ENCODE measurements at regions not wholly inside any gene's neighbourhood (a gene's known extent, or its start where the extent isn't known, plus 50 kb on each side); places are given as distances from the start of the nearest gene placed in this dataset.

- no peaks in the 10 kb centered on the region for H3K27me3 ChIP-seq (ENCODE audit: control insufficient read depth in 1 of 2, insufficient read depth in 2 of 2, low read length in 2 of 2)
- H3K9me3 ChIP-seq (ENCODE audit: control insufficient read depth in 1 of 2, low read length in 2 of 2), result no peaks in the 10 kb centered on the region
- peak overlapping the region in 1 of 2 donors; percentile 2 for H3K4me3 ChIP-seq (ENCODE audit: low read depth in 1 of 2, low read length in 2 of 2)
- H3K9ac ChIP-seq (ENCODE audit: low read depth in 1 of 2, low read length in 2 of 2), result no peak overlapping the region
- no peak overlapping the region for H3K27ac ChIP-seq (ENCODE audit: low read depth, low read length)
- peaks cover 26 to 29% of the 10 kb centered on the region in 2 donors for H3K4me1 ChIP-seq (ENCODE audit: control insufficient read depth in 1 of 2, insufficient read depth in 2 of 2, low read length in 2 of 2)
- no peaks in the 10 kb centered on the region for H3K36me3 ChIP-seq (ENCODE audit: control insufficient read depth in 1 of 2, insufficient read depth in 2 of 2, low read length in 2 of 2)
Measured at GRCh38 chr1:244346972-244347618, 104.6 kb downstream of the ADSS2 start.

DNA sequence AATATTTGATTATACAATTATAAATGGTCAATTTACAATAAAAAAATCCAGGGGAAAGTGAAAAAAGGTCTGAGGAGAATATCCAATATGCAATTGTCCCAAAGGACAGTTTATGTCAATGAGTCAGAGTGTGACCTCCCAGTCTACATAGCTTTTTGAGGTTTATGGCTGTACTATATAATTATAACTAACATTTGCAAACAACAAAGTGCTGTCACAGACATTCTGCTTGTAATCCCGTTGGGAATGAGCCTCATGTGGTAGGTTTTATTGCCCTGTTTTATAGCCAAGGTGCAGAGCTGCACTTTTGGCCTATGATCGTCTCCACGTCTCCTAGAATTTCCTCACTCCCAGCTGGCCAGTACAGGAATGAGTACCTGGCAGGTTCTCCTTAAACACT, 103.8 kb downstream of the ADSS2 start:
- H3K27ac ChIP-seq (ENCODE audit: low read depth, low read length), result no peak overlapping the region
- no peak overlapping the region for H3K9ac ChIP-seq (ENCODE audit: low read depth in 1 of 2, low read length in 2 of 2)
- H3K27me3 ChIP-seq (ENCODE audit: control insufficient read depth in 1 of 2, insufficient read depth in 2 of 2, low read length in 2 of 2), result no peaks in the 10 kb centered on the region
- no peaks in the 10 kb centered on the region for H3K36me3 ChIP-seq (ENCODE audit: control insufficient read depth in 1 of 2, insufficient read depth in 2 of 2, low read length in 2 of 2)
- H3K4me3 ChIP-seq (ENCODE audit: low read depth in 1 of 2, low read length in 2 of 2), result no peak overlapping the region
- H3K9me3 ChIP-seq (ENCODE audit: control insufficient read depth in 1 of 2, low read length in 2 of 2), result no peaks in the 10 kb centered on the region
- H3K4me1 ChIP-seq (ENCODE audit: control insufficient read depth in 1 of 2, insufficient read depth in 2 of 2, low read length in 2 of 2), result peaks cover 29 to 37% of the 10 kb centered on the region in 2 donors

GRCh38 chr1:244349103-244349531, 102.6 kb downstream of the ADSS2 start:
- no peak overlapping the region for H3K4me3 ChIP-seq (ENCODE audit: low read depth in 1 of 2, low read length in 2 of 2)
- no peaks in the 10 kb centered on the region for H3K36me3 ChIP-seq (ENCODE audit: control insufficient read depth in 1 of 2, insufficient read depth in 2 of 2, low read length in 2 of 2)
- H3K9me3 ChIP-seq (ENCODE audit: control insufficient read depth in 1 of 2, low read length in 2 of 2), result no peaks in the 10 kb centered on the region
- peaks cover 34 to 46% of the 10 kb centered on the region in 2 donors for H3K4me1 ChIP-seq (ENCODE audit: control insufficient read depth in 1 of 2, insufficient read depth in 2 of 2, low read length in 2 of 2)
- H3K27me3 ChIP-seq (ENCODE audit: control insufficient read depth in 1 of 2, insufficient read depth in 2 of 2, low read length in 2 of 2), result no peaks in the 10 kb centered on the region
- H3K9ac ChIP-seq (ENCODE audit: low read depth in 1 of 2, low read length in 2 of 2), result no peak overlapping the region
- H3K27ac ChIP-seq (ENCODE audit: low read depth, low read length), result no peak overlapping the region

DNA sequence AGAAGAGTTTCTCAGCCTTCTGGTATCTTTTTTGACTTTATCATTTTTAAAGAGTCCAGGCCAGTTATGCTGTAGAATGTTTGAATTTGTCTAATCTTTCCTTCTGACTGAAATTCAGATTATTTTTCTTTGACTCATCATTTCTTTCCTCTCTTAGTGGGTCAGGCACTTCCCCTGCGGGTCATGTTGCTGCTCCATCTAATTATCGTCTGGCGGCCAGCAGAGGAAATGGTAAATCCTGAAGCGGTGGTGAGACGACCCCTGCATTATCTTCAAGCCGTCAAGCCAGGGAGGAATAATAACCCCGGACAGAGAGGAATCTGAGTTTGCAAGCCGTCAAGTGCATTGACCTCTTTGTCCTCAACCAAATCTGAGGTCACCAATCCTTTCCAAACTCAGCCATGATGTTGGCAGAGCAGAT, 102.1 kb downstream of the ADSS2 start:
- Histone ChIP-seq H3K27me3 (ENCODE audit: control insufficient read depth in 1 of 2, insufficient read depth in 2 of 2, low read length in 2 of 2) (no peaks in the 10 kb centered on the region), H3K27ac (ENCODE audit: low read depth, low read length) (no peak overlapping the region), H3K9ac (ENCODE audit: low read depth in 1 of 2, low read length in 2 of 2) (no peak overlapping the region)

GRCh38 chr1:244350027-244350426, 101.7 kb downstream of the ADSS2 start:
- no peak overlapping the region for H3K27ac ChIP-seq (ENCODE audit: low read depth, low read length)

More for the DNA sequence above, 102.1 kb downstream of the ADSS2 start:
- Histone ChIP-seq H3K4me1 (ENCODE audit: control insufficient read depth in 1 of 2, insufficient read depth in 2 of 2, low read length in 2 of 2) (peaks cover 34 to 46% of the 10 kb centered on the region in 2 donors), H3K36me3 (ENCODE audit: control insufficient read depth in 1 of 2, insufficient read depth in 2 of 2, low read length in 2 of 2) (no peaks in the 10 kb centered on the region), H3K9me3 (ENCODE audit: control insufficient read depth in 1 of 2, low read length in 2 of 2) (no peaks in the 10 kb centered on the region), H3K4me3 (ENCODE audit: low read depth in 1 of 2, low read length in 2 of 2) (peak overlapping the region; percentile 24 to 25)

GRCh38 chr1:244352156-244352830, 99.4 kb downstream of the ADSS2 start:
- H3K36me3 ChIP-seq (ENCODE audit: control insufficient read depth in 1 of 2, insufficient read depth in 2 of 2, low read length in 2 of 2), result no peaks in the 10 kb centered on the region

More at GRCh38 chr1:244350027-244350426, 101.7 kb downstream of the ADSS2 start:
- H3K9me3 ChIP-seq (ENCODE audit: control insufficient read depth in 1 of 2, low read length in 2 of 2), result no peaks in the 10 kb centered on the region
- H3K9ac ChIP-seq (ENCODE audit: low read depth in 1 of 2, low read length in 2 of 2), result no peak overlapping the region
- no peaks in the 10 kb centered on the region for H3K27me3 ChIP-seq (ENCODE audit: control insufficient read depth in 1 of 2, insufficient read depth in 2 of 2, low read length in 2 of 2)
- H3K36me3 ChIP-seq (ENCODE audit: control insufficient read depth in 1 of 2, insufficient read depth in 2 of 2, low read length in 2 of 2), result no peaks in the 10 kb centered on the region
- peaks cover 34 to 46% of the 10 kb centered on the region in 2 donors for H3K4me1 ChIP-seq (ENCODE audit: control insufficient read depth in 1 of 2, insufficient read depth in 2 of 2, low read length in 2 of 2)
- H3K4me3 ChIP-seq (ENCODE audit: low read depth in 1 of 2, low read length in 2 of 2), result peak overlapping the region; percentile 24 to 25

DNA sequence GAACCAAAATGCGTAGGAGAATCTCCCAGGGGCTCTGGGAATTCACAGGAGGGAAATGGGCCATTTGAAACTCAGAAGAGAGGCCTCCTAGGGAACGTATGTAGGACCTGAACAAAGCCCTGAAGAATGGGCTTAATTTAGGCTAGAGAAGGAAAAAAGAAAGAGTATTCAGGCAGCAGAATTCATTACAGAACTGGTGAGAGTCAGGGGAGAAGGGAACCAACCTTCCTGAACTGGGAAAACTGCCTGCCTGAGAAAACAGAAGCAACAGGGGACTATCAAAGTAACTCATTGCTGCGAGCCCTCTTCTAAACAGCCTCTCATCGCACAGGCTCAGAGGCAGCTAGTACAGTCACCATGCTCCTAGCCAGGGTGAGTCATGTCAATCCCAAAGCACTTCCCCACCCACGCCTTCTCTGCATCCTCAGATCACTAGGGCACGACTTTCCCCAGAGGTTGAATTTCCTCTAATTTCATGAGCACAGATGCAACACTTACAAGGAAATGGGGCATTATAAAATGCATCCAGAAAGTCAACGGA, 98.1 kb downstream of the ADSS2 start:
- H3K9ac ChIP-seq (ENCODE audit: low read depth in 1 of 2, low read length in 2 of 2), result no peak overlapping the region
- H3K4me1 ChIP-seq (ENCODE audit: control insufficient read depth in 1 of 2, insufficient read depth in 2 of 2, low read length in 2 of 2), result peaks cover 25 to 33% of the 10 kb centered on the region in 2 donors
- H3K9me3 ChIP-seq (ENCODE audit: control insufficient read depth in 1 of 2, low read length in 2 of 2), result no peaks in the 10 kb centered on the region
- no peak overlapping the region for H3K4me3 ChIP-seq (ENCODE audit: low read depth in 1 of 2, low read length in 2 of 2)
- no peaks in the 10 kb centered on the region for H3K27me3 ChIP-seq (ENCODE audit: control insufficient read depth in 1 of 2, insufficient read depth in 2 of 2, low read length in 2 of 2)
- no peak overlapping the region for H3K27ac ChIP-seq (ENCODE audit: low read depth, low read length)
- no peaks in the 10 kb centered on the region for H3K36me3 ChIP-seq (ENCODE audit: control insufficient read depth in 1 of 2, insufficient read depth in 2 of 2, low read length in 2 of 2)

More at GRCh38 chr1:244352156-244352830, 99.4 kb downstream of the ADSS2 start:
- no peaks in the 10 kb centered on the region for H3K9me3 ChIP-seq (ENCODE audit: control insufficient read depth in 1 of 2, low read length in 2 of 2)
- no peak overlapping the region for H3K4me3 ChIP-seq (ENCODE audit: low read depth in 1 of 2, low read length in 2 of 2)
- no peak overlapping the region for H3K9ac ChIP-seq (ENCODE audit: low read depth in 1 of 2, low read length in 2 of 2)
- H3K4me1 ChIP-seq (ENCODE audit: control insufficient read depth in 1 of 2, insufficient read depth in 2 of 2, low read length in 2 of 2), result peaks cover 30 to 36% of the 10 kb centered on the region in 2 donors
- no peaks in the 10 kb centered on the region for H3K27me3 ChIP-seq (ENCODE audit: control insufficient read depth in 1 of 2, insufficient read depth in 2 of 2, low read length in 2 of 2)
- no peak overlapping the region for H3K27ac ChIP-seq (ENCODE audit: low read depth, low read length)

DNA sequence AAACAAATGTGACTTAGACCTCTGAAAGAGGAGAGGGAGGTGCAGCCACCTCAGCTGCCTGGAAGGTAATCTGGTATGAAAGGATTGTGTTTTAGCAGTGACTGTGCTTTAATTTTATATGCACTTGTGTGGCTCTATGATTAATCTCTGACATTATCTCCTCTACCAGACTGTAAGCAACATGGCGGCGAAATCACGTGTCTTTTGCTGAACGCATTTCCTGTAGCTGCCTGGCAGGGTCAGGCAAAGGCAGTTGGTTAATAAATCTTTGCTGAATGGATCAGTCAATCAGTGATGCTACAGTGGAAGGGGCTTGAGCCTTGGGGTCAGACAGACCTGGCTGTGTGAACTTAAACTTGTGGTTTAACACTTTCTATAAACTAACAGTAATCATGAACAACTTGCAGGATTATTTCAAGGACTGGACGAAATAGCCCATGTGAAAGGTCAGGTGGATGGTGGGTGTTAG, 96.9 kb downstream of the ADSS2 start:
- Histone ChIP-seq H3K27ac (ENCODE audit: low read depth, low read length) (no peak overlapping the region), H3K9ac (ENCODE audit: low read depth in 1 of 2, low read length in 2 of 2) (no peak overlapping the region), H3K9me3 (ENCODE audit: control insufficient read depth in 1 of 2, low read length in 2 of 2) (no peaks in the 10 kb centered on the region), H3K4me1 (ENCODE audit: control insufficient read depth in 1 of 2, insufficient read depth in 2 of 2, low read length in 2 of 2) (peaks cover 12 to 21% of the 10 kb centered on the region in 2 donors), H3K4me3 (ENCODE audit: low read depth in 1 of 2, low read length in 2 of 2) (no peak overlapping the region), H3K36me3 (ENCODE audit: control insufficient read depth in 1 of 2, insufficient read depth in 2 of 2, low read length in 2 of 2) (no peaks in the 10 kb centered on the region), H3K27me3 (ENCODE audit: control insufficient read depth in 1 of 2, insufficient read depth in 2 of 2, low read length in 2 of 2) (no peaks in the 10 kb centered on the region)

DNA sequence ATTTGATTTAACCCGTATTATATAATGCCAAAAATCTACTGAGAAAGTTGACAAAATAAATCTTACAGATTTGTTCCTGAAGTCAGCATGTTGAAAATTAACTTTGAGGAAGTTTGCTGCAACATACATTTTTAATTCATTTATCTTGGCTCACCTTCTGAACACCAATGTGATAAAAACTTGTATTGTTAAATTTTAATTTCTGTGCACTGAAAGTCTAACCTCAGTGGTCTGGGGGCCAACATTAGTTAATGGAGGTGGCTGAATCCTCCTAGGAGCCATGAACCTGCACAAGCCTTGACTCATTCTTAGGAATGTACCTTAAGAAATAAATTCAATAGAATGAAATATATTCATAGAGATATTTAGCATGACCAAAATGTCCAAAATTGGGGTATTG, 95.3 kb downstream of the ADSS2 start:
- Histone ChIP-seq H3K4me1 (ENCODE audit: control insufficient read depth in 1 of 2, insufficient read depth in 2 of 2, low read length in 2 of 2) (peaks cover 10 to 18% of the 10 kb centered on the region in 2 donors), H3K4me3 (ENCODE audit: low read depth in 1 of 2, low read length in 2 of 2) (no peak overlapping the region), H3K9ac (ENCODE audit: low read depth in 1 of 2, low read length in 2 of 2) (no peak overlapping the region), H3K27ac (ENCODE audit: low read depth, low read length) (no peak overlapping the region), H3K27me3 (ENCODE audit: control insufficient read depth in 1 of 2, insufficient read depth in 2 of 2, low read length in 2 of 2) (no peaks in the 10 kb centered on the region), H3K9me3 (ENCODE audit: control insufficient read depth in 1 of 2, low read length in 2 of 2) (no peaks in the 10 kb centered on the region), H3K36me3 (ENCODE audit: control insufficient read depth in 1 of 2, insufficient read depth in 2 of 2, low read length in 2 of 2) (no peaks in the 10 kb centered on the region)
